ENCODE measurements at regions not wholly inside any gene's neighbourhood (a gene's known extent, or its start where the extent isn't known, plus 50 kb on each side); places are given as distances from the start of the nearest gene placed in this dataset.

GRCh38 chr2:19201911-19202462 is 156.4 kb downstream of the OSR1 start:
- no peaks in the 10 kb centered on the region for H3K4me1 ChIP-seq
- H3K27me3 ChIP-seq = no peaks in the 10 kb centered on the region
- no peaks in the 10 kb centered on the region for H3K36me3 ChIP-seq
- TF ChIP-seq, protein P1, sequence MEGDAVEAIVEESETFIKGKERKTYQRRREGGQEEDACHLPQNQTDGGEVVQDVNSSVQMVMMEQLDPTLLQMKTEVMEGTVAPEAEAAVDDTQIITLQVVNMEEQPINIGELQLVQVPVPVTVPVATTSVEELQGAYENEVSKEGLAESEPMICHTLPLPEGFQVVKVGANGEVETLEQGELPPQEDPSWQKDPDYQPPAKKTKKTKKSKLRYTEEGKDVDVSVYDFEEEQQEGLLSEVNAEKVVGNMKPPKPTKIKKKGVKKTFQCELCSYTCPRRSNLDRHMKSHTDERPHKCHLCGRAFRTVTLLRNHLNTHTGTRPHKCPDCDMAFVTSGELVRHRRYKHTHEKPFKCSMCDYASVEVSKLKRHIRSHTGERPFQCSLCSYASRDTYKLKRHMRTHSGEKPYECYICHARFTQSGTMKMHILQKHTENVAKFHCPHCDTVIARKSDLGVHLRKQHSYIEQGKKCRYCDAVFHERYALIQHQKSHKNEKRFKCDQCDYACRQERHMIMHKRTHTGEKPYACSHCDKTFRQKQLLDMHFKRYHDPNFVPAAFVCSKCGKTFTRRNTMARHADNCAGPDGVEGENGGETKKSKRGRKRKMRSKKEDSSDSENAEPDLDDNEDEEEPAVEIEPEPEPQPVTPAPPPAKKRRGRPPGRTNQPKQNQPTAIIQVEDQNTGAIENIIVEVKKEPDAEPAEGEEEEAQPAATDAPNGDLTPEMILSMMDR (IDR thresholded peaks at IDR 0.05) = no peak
- TF ChIP-seq POLR2A (IDR thresholded peaks at IDR 0.05) = no peak
- DNase-seq = no peak
- H3K27ac ChIP-seq = no peak overlapping the region
- intact Hi-C loops (cut with DNase I) = no loop called here
- no peak overlapping the region for H3K4me3 ChIP-seq (replicated peaks in 1 of 3)
- no peaks in the 10 kb centered on the region for H3K9me3 ChIP-seq
- WGBS, 2 donors = 87 to 95% methylated on average over 4 of the region's 4 CpGs

DNA sequence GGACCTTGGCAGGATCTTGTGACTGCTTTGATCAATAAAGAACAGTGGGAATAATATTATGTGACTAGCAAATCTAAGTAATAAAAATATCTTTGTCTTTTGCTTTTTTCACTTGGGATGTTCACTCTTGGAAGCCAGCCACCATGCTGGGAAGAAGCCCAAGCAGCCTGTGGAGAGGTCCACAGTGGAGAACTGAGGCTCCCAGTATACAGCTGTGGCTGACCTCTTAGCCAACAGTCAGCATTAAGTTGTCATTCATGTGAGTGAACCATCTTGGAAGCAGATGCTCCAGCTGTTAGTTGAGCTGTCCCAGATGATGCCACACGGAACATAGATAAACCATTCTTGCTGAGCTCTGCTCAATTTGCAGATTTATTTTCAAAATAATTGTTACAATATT is 160.0 kb downstream of the OSR1 start:
- no peak for DNase-seq
- H3K9me3 ChIP-seq = no peaks in the 10 kb centered on the region
- WGBS, 2 donors = 71 to 81% methylated on average over 1 of the region's 1 CpG

GRCh38 chr2:19195661-19196060 is 162.8 kb downstream of the OSR1 start:
- no peaks in the 10 kb centered on the region for H3K27me3 ChIP-seq
- no peak for TF ChIP-seq POLR2A (IDR thresholded peaks at IDR 0.05)
- TF ChIP-seq, protein P1 (IDR thresholded peaks at IDR 0.05) = no peak
- no peak for DNase-seq
- no peak overlapping the region for H3K27ac ChIP-seq
- H3K4me1 ChIP-seq = no peaks in the 10 kb centered on the region
- intact Hi-C loops (cut with DNase I) = no loop called here
- no peaks in the 10 kb centered on the region for H3K36me3 ChIP-seq
- H3K4me3 ChIP-seq (replicated peaks in 1 of 3) = no peak overlapping the region
- WGBS, 2 donors = 69 to 78% methylated on average over 1 of the region's 1 CpG
- no peaks in the 10 kb centered on the region for H3K9me3 ChIP-seq

More for the DNA sequence above, 160.0 kb downstream of the OSR1 start:
- intact Hi-C loops (cut with DNase I) = no loop called here
- Histone ChIP-seq H3K27ac (no peak overlapping the region), H3K36me3 (no peaks in the 10 kb centered on the region), H3K4me1 (no peaks in the 10 kb centered on the region), H3K4me3 (replicated peaks in 1 of 3) (no peak overlapping the region), H3K27me3 (no peaks in the 10 kb centered on the region)
- TF ChIP-seq, protein P1 (IDR thresholded peaks at IDR 0.05) = no peak
- no peak for TF ChIP-seq POLR2A (IDR thresholded peaks at IDR 0.05)

GRCh38 chr2:19189391-19189790 is 169.0 kb downstream of the OSR1 start:
- Histone ChIP-seq H3K36me3 (no peaks in the 10 kb centered on the region), H3K4me1 (no peaks in the 10 kb centered on the region), H3K27me3 (no peaks in the 10 kb centered on the region), H3K27ac (no peak overlapping the region), H3K4me3 (replicated peaks in 1 of 3) (no peak overlapping the region), H3K9me3 (no peaks in the 10 kb centered on the region)
- TF ChIP-seq, protein P1 (IDR thresholded peaks at IDR 0.05) = no peak
- no peak for TF ChIP-seq POLR2A (IDR thresholded peaks at IDR 0.05)
- intact Hi-C loops (cut with DNase I) = no loop called here
- DNase-seq = no peak
- WGBS, 2 donors = 92 to 95% methylated on average over 1 of the region's 1 CpG

DNA sequence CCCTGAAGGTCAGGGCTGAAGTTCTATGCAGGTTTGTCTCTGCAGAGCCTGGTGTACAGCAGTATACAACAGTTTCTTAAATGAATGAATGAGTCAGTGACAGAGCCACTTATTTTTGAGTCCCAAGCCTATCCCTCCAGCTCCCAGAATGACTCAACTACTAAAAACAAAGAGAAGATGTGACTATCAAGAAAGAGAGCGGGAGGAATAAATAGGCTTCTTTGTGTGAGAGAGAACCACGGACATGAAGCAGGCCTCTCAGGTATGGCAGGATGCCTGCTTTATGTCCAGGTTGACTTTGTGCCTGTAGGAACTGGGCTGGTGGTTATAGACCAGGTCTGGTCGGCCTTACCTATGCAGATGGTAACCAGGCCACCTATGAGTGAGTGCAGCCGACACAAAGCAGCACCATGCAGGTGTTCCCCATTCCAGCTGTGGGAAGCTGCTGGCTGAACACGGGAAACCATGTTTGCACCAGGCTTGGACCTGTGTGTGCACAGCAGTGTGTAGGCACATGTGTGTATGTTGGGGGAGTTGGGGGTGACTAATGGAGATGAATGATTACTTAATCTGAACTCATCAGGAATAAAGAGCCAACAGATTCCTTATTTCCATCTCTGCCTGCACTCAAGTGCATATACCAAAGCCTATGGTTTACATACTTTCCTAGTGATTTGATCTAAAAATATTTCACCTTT is 171.0 kb downstream of the OSR1 start:
- no peak for DNase-seq
- Histone ChIP-seq H3K27me3 (no peaks in the 10 kb centered on the region), H3K4me3 (replicated peaks in 1 of 3) (no peak overlapping the region), H3K4me1 (no peaks in the 10 kb centered on the region), H3K27ac (no peak overlapping the region), H3K9me3 (no peaks in the 10 kb centered on the region), H3K36me3 (no peaks in the 10 kb centered on the region)
- WGBS, 2 donors = 94 to 95% methylated on average over 4 to 5 of the region's 5 CpGs
- intact Hi-C loops (cut with DNase I) = no loop called here
- no peak for TF ChIP-seq POLR2A (IDR thresholded peaks at IDR 0.05)
- TF ChIP-seq, protein P1 (IDR thresholded peaks at IDR 0.05) = no peak

All from thyroid gland (tissue), 4 donors.